ENCODE measurements at regions not wholly inside any gene's neighbourhood (a gene's known extent, or its start where the extent isn't known, plus 50 kb on each side); places are given as distances from the start of the nearest gene placed in this dataset.

- no peak for TF ChIP-seq FOXP4 (CRISPR knock-in tag; IDR thresholded peaks at IDR 0.05)
Measured at GRCh38 chr9:109705515-109705914, 74.5 kb upstream of the PALM2AKAP2 start (continued).

GRCh38 chr9:109707355-109707754, 72.6 kb upstream of the PALM2AKAP2 start:
- ATAC-seq, result no peak
- no peaks in the 10 kb centered on the region; the same call in 1 of the 2 replicates for H3K4me1 Mint-ChIP-seq
- H3K36me3 Mint-ChIP-seq, result no peaks in the 10 kb centered on the region
- no peak overlapping the region for H3K27ac Mint-ChIP-seq
- ChIA-PET POLR2A (no interaction called here), CTCF (no interaction called here)
- H3K9me3 Mint-ChIP-seq, result no peaks in the 10 kb centered on the region
- no peaks in the 10 kb centered on the region for H3K27me3 Mint-ChIP-seq (ENCODE audit: low read depth)
- no peak for DNase-seq (ENCODE audit: low spot score)
- TF ChIP-seq SP1 (CRISPR knock-in tag; conservative IDR thresholded peaks at IDR 0.05) (no peak), MXD4 (CRISPR knock-in tag; IDR thresholded peaks at IDR 0.05; ENCODE audit: borderline replicate concordance) (no peak), ZMAT4 (CRISPR knock-in tag; IDR thresholded peaks at IDR 0.05) (no peak), ZBTB21 (CRISPR knock-in tag; IDR thresholded peaks at IDR 0.05; ENCODE audit: borderline replicate concordance) (no peak), ZNF416 (CRISPR knock-in tag; IDR thresholded peaks at IDR 0.05) (no peak), ZNF232 (CRISPR knock-in tag; IDR thresholded peaks at IDR 0.05) (no peak), CBFB (CRISPR knock-in tag; IDR thresholded peaks at IDR 0.05; ENCODE audit: low read depth) (no peak), SOX15 (CRISPR knock-in tag; IDR thresholded peaks at IDR 0.05) (no peak), FOXJ3 (CRISPR knock-in tag; IDR thresholded peaks at IDR 0.05; ENCODE audit: borderline replicate concordance) (no peak), ATF1 (CRISPR knock-in tag; IDR thresholded peaks at IDR 0.05) (no peak)
- no peak overlapping the region for H3K4me3 Mint-ChIP-seq

- H3K27ac Mint-ChIP-seq, result no peak overlapping the region
- CTCF ChIA-PET, result no interaction called here
- POLR2A ChIA-PET, result no interaction called here
- ATAC-seq (no peak), DNase-seq (ENCODE audit: low spot score) (no peak)
- no peaks in the 10 kb centered on the region for H3K9me3 Mint-ChIP-seq
- no peaks in the 10 kb centered on the region for H3K36me3 Mint-ChIP-seq
- no peaks in the 10 kb centered on the region for H3K27me3 Mint-ChIP-seq (ENCODE audit: low read depth)
- H3K4me3 Mint-ChIP-seq, result no peak overlapping the region
- H3K4me1 Mint-ChIP-seq, result no peaks in the 10 kb centered on the region; the same call in 1 of the 2 replicates
- no peak for TF ChIP-seq PRRX2 (CRISPR knock-in tag; IDR thresholded peaks at IDR 0.05)
- TF ChIP-seq ETV6 (CRISPR knock-in tag; IDR thresholded peaks at IDR 0.05), result no peak
- TF ChIP-seq ZNF532 (CRISPR knock-in tag; IDR thresholded peaks at IDR 0.05; ENCODE audit: borderline replicate concordance), result no peak
- no peak for TF ChIP-seq ZNF512 (CRISPR knock-in tag; IDR thresholded peaks at IDR 0.05; ENCODE audit: borderline replicate concordance)
- no peak for TF ChIP-seq IRF1 (CRISPR knock-in tag; IDR thresholded peaks at IDR 0.05)
- no peak for TF ChIP-seq USF1 (CRISPR knock-in tag; IDR thresholded peaks at IDR 0.05)
- TF ChIP-seq ZNF263 (CRISPR knock-in tag; IDR thresholded peaks at IDR 0.05; ENCODE audit: low read depth), result no peak
- no peak for TF ChIP-seq TCF7 (CRISPR knock-in tag; IDR thresholded peaks at IDR 0.05; ENCODE audit: low read depth)
- TF ChIP-seq NFATC4 (CRISPR knock-in tag; IDR thresholded peaks at IDR 0.05), result no peak
- no peak for TF ChIP-seq ATF1 (CRISPR knock-in tag; IDR thresholded peaks at IDR 0.05)
- no peak for TF ChIP-seq TEAD4 (CRISPR knock-in tag; IDR thresholded peaks at IDR 0.05)
- no peak for TF ChIP-seq NR2C2 (CRISPR knock-in tag; IDR thresholded peaks at IDR 0.05)
- no peak for TF ChIP-seq E2F1 (CRISPR knock-in tag; IDR thresholded peaks at IDR 0.05)
Measured at GRCh38 chr9:109708451-109708945, 71.5 kb upstream of the PALM2AKAP2 start.
